ENCODE measurements at regions not wholly inside any gene's neighbourhood (a gene's known extent, or its start where the extent isn't known, plus 50 kb on each side); places are given as distances from the start of the nearest gene placed in this dataset.
"Not testable (repeated sequence)": the region's sequence is repeated elsewhere in the genome, so short reads cannot be mapped to it uniquely, and the experiment has no call there.

DNA sequence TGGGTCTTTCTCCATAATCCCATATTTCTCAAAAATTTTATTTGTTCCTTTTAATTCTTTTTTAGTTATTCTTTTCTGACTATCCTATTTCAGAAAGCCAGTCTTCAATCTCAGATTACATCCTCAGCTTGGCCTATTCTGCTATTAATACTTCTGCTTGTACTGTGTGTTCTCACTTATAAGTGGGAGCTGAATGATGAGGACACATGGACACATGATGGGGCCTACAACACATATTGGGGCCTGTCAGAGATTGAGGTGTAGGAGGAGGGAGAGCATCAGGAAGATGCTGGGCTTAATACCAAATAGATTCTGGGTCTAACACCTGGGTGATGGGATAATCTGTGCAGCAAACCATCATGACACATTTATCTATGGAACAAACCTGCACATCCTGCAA lies 82.3 kb downstream of the MAGEE1 start:
- no peak overlapping the region for H3K4me3 ChIP-seq (ENCODE audit: low read depth, low read length)
- no peak for DNase-seq (ENCODE audit: low read depth)
- TF ChIP-seq, protein P1, sequence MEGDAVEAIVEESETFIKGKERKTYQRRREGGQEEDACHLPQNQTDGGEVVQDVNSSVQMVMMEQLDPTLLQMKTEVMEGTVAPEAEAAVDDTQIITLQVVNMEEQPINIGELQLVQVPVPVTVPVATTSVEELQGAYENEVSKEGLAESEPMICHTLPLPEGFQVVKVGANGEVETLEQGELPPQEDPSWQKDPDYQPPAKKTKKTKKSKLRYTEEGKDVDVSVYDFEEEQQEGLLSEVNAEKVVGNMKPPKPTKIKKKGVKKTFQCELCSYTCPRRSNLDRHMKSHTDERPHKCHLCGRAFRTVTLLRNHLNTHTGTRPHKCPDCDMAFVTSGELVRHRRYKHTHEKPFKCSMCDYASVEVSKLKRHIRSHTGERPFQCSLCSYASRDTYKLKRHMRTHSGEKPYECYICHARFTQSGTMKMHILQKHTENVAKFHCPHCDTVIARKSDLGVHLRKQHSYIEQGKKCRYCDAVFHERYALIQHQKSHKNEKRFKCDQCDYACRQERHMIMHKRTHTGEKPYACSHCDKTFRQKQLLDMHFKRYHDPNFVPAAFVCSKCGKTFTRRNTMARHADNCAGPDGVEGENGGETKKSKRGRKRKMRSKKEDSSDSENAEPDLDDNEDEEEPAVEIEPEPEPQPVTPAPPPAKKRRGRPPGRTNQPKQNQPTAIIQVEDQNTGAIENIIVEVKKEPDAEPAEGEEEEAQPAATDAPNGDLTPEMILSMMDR (IDR thresholded peaks at IDR 0.05; ENCODE audit: insufficient read depth, low read depth, low read length) = no peak

DNA sequence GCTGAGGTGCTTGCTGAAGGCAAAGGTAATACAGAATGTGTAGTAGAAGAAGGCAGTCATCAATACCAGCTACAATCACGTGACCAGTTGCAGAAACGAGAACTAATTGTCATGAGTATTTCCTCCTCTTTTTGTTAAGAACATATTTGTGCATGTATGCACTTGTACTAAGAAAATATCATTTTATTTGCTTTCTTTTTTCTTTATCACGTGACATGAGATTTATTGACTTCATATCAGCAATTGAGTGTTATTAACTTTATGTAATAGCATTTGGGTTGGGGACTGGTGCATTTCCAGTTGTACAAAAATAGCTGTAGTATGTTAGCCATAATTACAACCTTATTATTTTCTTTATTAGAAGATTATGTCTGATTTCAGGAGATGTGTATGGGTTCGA lies 90.0 kb downstream of the MAGEE1 start:
- no peak for DNase-seq (ENCODE audit: low read depth)
- H3K4me3 ChIP-seq (ENCODE audit: low read depth, low read length) = no peak overlapping the region
- TF ChIP-seq, protein P1 (IDR thresholded peaks at IDR 0.05; ENCODE audit: insufficient read depth, low read depth, low read length) = no peak

DNA sequence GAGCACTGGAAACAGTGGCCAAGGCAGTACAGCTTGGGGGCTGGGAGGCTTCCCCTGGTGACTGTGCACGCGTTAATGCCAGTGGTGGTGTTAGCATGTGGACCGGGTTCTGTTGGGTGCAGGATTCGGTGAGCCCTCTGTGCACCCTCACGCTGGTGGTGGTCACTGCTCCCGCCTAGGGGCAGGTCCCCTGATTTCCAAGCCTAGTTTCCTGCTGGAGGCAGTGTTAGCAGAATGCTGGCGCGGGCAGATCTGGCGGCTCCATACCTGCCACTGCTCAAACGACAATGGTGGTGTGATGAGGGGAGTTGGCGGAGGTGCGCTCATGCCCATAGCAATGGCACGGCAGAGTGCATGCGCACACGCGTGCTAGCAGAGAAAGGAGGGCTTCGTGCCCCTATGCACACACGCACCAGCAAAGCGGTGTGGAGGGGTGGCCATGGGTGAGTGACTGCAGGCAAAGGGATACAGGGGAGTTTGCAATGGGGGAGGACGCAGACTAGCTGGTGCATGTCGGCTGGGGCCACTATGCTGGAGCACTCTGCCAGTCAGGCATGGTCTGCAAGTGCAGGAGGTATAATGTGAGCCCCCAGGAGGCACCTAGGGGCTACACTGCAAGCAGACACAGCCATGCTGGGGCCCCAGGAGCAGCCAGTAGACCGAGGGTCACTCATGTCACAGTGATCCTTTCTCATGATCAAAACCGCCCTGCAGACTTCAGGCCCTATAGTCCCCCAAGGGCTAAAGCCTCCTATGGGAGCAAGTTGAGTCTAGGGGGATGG lies 93.0 kb downstream of the MAGEE1 start:
- TF ChIP-seq, protein P1 (IDR thresholded peaks at IDR 0.05; ENCODE audit: insufficient read depth, low read depth, low read length) = no peak
- no peak overlapping the region for H3K4me3 ChIP-seq (ENCODE audit: low read depth, low read length)
- DNase-seq (ENCODE audit: low read depth) = no peak

- H3K4me3 ChIP-seq (ENCODE audit: low read depth, low read length); DNase-seq (ENCODE audit: low read depth): not testable (repeated sequence)
Observed at GRCh38 chrX:76535675-76536074, 108.2 kb downstream of the MAGEE1 start.

- no peak overlapping the region for H3K4me3 ChIP-seq (ENCODE audit: low read depth, low read length)
- DNase-seq (ENCODE audit: low read depth) = no peak
- TF ChIP-seq, protein P1 (IDR thresholded peaks at IDR 0.05; ENCODE audit: insufficient read depth, low read depth, low read length) = no peak
Observed at GRCh38 chrX:76538860-76539259, 111.3 kb downstream of the MAGEE1 start.

DNA sequence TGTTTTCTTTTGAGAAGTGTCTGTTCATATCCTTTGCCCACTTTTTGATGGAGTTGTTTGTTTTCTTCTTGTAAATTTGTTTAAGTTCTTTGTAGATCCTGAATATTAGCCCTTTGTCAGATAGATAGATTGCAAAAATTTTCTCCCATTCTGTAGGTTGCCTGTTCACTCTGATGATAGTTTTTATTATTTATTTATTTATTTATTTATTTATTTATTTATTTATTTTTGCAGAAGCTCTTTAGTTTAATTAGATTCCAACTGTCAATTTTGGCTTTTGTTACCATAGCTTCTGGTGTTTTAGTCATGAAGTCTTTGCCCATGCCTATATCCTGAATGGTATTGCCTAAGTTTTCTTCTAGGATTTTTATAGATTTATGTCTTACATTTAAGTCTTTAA lies 115.9 kb downstream of the MAGEE1 start:
- H3K4me3 ChIP-seq (ENCODE audit: low read depth, low read length); DNase-seq (ENCODE audit: low read depth): not testable (repeated sequence)

DNA sequence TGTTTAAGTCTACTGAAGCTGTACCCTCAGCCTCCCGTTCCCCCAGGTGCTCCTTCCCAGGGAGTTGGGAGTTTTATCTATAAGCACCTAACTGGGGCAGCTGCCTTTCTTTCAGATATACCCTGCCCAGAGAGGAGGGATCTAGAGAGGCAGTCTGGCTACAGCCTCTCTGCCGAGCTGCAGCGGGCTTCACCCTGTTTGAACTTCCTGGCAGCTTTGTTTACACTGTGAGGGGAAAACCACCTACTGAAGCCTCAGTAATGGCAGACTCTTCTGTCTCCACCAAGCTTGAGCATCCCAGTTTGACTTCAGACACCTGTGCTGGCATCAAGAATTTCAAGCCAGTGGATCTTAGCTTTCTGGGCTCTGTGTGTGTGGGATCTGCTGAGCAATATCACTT lies 122.5 kb downstream of the MAGEE1 start:
- H3K4me3 ChIP-seq (ENCODE audit: low read depth, low read length) = no peak overlapping the region
- DNase-seq (ENCODE audit: low read depth) = no peak
- TF ChIP-seq, protein P1 (IDR thresholded peaks at IDR 0.05; ENCODE audit: insufficient read depth, low read depth, low read length) = no peak

DNA sequence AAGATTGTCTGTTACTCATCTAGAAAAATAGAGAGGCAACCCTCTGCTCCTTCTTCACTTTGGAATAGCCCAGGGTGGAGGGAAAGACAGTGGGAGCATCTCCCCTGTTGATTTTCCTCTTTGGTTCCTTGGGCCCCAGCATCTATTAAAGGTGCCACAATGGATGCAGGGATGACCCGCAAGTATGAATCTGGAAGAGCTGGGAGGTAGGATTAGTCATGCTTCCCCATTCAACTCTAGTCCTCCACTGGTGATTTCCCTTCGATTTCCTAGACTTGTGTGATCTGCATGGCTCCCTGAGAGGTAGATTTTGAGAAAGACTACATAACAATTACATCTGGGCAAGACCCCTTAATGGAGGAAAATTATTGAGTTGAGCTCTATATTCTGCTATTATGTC lies 127.8 kb downstream of the MAGEE1 start:
- DNase-seq (ENCODE audit: low read depth) = no peak
- H3K4me3 ChIP-seq (ENCODE audit: low read depth, low read length) = no peak overlapping the region
- TF ChIP-seq, protein P1 (IDR thresholded peaks at IDR 0.05; ENCODE audit: insufficient read depth, low read depth, low read length) = no peak
